ENCODE measurements at regions not wholly inside any gene's neighbourhood (a gene's known extent, or its start where the extent isn't known, plus 50 kb on each side); places are given as distances from the start of the nearest gene placed in this dataset.

- no peaks in the 10 kb centered on the region for H3K9me3 Mint-ChIP-seq (ENCODE audit: insufficient read depth)
- H3K4me2 ChIP-seq (replicated peaks; ENCODE audit: low read depth, low read length, poor library complexity, severe bottlenecking): no peak overlapping the region
- H3K27ac Mint-ChIP-seq: no peak overlapping the region
- no peak overlapping the region for H3K4me3 Mint-ChIP-seq
- H2AFZ ChIP-seq (ENCODE audit: insufficient read depth, low read depth, low read length, poor library complexity, severe bottlenecking): no peak overlapping the region
- WGBS (ENCODE audit: insufficient coverage): 100% methylated on average over 2 of the region's 3 CpGs
- no peak for ATAC-seq (ENCODE audit: low read depth)
- no peak overlapping the region for H3K27ac ChIP-seq (ENCODE audit: low read length in 2 of 2)
- no peaks in the 10 kb centered on the region for H3K27me3 ChIP-seq (replicated peaks in 1 of 4; ENCODE audit: control extremely low read depth in 1 of 4, control insufficient read depth in 3 of 4, insufficient read depth in 4 of 4, low read length in 3 of 4)
- intact Hi-C loops (cut with micrococcal nuclease): no loop called here
- no peaks in the 10 kb centered on the region for H3K9me3 ChIP-seq (ENCODE audit: control extremely low read depth in 1 of 3, control insufficient read depth in 2 of 3, insufficient read depth in 1 of 3, low read length in 2 of 3)
- H3K27me3 Mint-ChIP-seq: no peaks in the 10 kb centered on the region
- H4K20me1 ChIP-seq (ENCODE audit: control insufficient read depth, insufficient read depth, low read length, poor library complexity, severe bottlenecking): no peaks in the 10 kb centered on the region
- H3K79me2 ChIP-seq (ENCODE audit: control insufficient read depth, insufficient read depth, low read length): peaks cover 27% of the 10 kb centered on the region
- H3K4me1 Mint-ChIP-seq: peaks cover 38% of the 10 kb centered on the region
- no peak overlapping the region for H3K4me3 ChIP-seq (ENCODE audit: control extremely low read depth in 1 of 5, extremely low read depth in 1 of 5, insufficient read depth in 1 of 5, low read depth in 2 of 5, low read length in 4 of 5)
- H3K4me1 ChIP-seq (ENCODE audit: control insufficient read depth in 2 of 2, insufficient read depth in 2 of 2, low read length in 2 of 2): peaks cover 25 to 27% of the 10 kb centered on the region in 2 donors
- TF ChIP-seq EZH2 (IDR thresholded peaks at IDR 0.05; ENCODE audit: borderline replicate concordance, insufficient read depth, low read depth, low read length, poor library complexity, severe bottlenecking): no peak
- TF ChIP-seq CTCF (IDR thresholded peaks at IDR 0.05): no peak
- CTCF ChIA-PET: interaction anchor here (1.1 to 10.1 kb wide), 8 partner anchors 7 to 36 kb away, joined by 4 to 339 read pairs (median 8); no protein-coding TSS in a partner anchor
- DNase-seq: no peak
- no peak overlapping the region for H3K9ac ChIP-seq (ENCODE audit: low read length)
- no peaks in the 10 kb centered on the region for H3K36me3 ChIP-seq (replicated peaks in 1 of 2; ENCODE audit: control extremely low read depth in 1 of 2, control insufficient read depth in 1 of 2, extremely low read depth in 1 of 2, insufficient read depth in 2 of 2, low read length in 1 of 2)
- POLR2A ChIA-PET: interaction anchor here (1.1 to 1.3 kb wide), 2 partner anchors 31 to 34 kb away, joined by 3 read pairs; no protein-coding TSS in a partner anchor
Measured at GRCh38 chr14:106841701-106842100, 1315.3 kb downstream of the TMEM121 start.

- CTCF ChIA-PET: interaction anchor here (1.3 to 10.1 kb wide), 6 partner anchors 8 to 29 kb away, joined by 4 to 339 read pairs (median 22); no protein-coding TSS in a partner anchor
- POLR2A ChIA-PET: interaction anchor here (2.9 kb wide), 1 partner anchor 30 kb away, joined by 11 read pairs; no protein-coding TSS in a partner anchor
- Mint-ChIP-seq H3K9me3 (ENCODE audit: insufficient read depth) (no peaks in the 10 kb centered on the region), H3K4me3 (peak overlapping the region; percentile 97), H3K27ac (peak overlapping the region; percentile 83), H3K27me3 (no peaks in the 10 kb centered on the region), H3K4me1 (peaks cover 45% of the 10 kb centered on the region)
- ATAC-seq (ENCODE audit: low read depth) (no peak), DNase-seq (no peak)
- no peak overlapping the region for H2AFZ ChIP-seq (ENCODE audit: insufficient read depth, low read depth, low read length, poor library complexity, severe bottlenecking)
- no peak overlapping the region for H3K4me3 ChIP-seq (ENCODE audit: control extremely low read depth in 1 of 5, extremely low read depth in 1 of 5, insufficient read depth in 1 of 5, low read depth in 2 of 5, low read length in 4 of 5)
- WGBS (ENCODE audit: insufficient coverage): 95% methylated on average over 6 of the region's 6 CpGs
- H3K79me2 ChIP-seq (ENCODE audit: control insufficient read depth, insufficient read depth, low read length): peaks cover 37% of the 10 kb centered on the region
- no peaks in the 10 kb centered on the region for H3K9me3 ChIP-seq (ENCODE audit: control extremely low read depth in 1 of 3, control insufficient read depth in 2 of 3, insufficient read depth in 1 of 3, low read length in 2 of 3)
- no peaks in the 10 kb centered on the region for H3K27me3 ChIP-seq (replicated peaks in 1 of 4; ENCODE audit: control extremely low read depth in 1 of 4, control insufficient read depth in 3 of 4, insufficient read depth in 4 of 4, low read length in 3 of 4)
- H3K36me3 ChIP-seq (replicated peaks in 1 of 2; ENCODE audit: control extremely low read depth in 1 of 2, control insufficient read depth in 1 of 2, extremely low read depth in 1 of 2, insufficient read depth in 2 of 2, low read length in 1 of 2): no peaks in the 10 kb centered on the region
- peaks cover 32 to 33% of the 10 kb centered on the region in 2 donors for H3K4me1 ChIP-seq (ENCODE audit: control insufficient read depth in 2 of 2, insufficient read depth in 2 of 2, low read length in 2 of 2)
- H3K4me2 ChIP-seq (replicated peaks; ENCODE audit: low read depth, low read length, poor library complexity, severe bottlenecking): peak overlapping the region; percentile 90
- peak overlapping the region in 1 of 2 donors; percentile 95 for H3K27ac ChIP-seq (ENCODE audit: low read length in 2 of 2)
- H3K9ac ChIP-seq (ENCODE audit: low read length): no peak overlapping the region
- H4K20me1 ChIP-seq (ENCODE audit: control insufficient read depth, insufficient read depth, low read length, poor library complexity, severe bottlenecking): no peaks in the 10 kb centered on the region
- intact Hi-C loops (cut with micrococcal nuclease): loop anchor here (1.0 kb wide), 1 partner anchor 30 kb away; no protein-coding TSS in a partner anchor
- TF ChIP-seq EZH2 (IDR thresholded peaks at IDR 0.05; ENCODE audit: borderline replicate concordance, insufficient read depth, low read depth, low read length, poor library complexity, severe bottlenecking) (no peak), CTCF (IDR thresholded peaks at IDR 0.05) (no peak)
Measured at GRCh38 chr14:106842687-106843086, 1316.3 kb downstream of the TMEM121 start.
